HG02763 (cell line): ENCODE measurements at regions not wholly inside any gene's neighbourhood (a gene's known extent, or its start where the extent isn't known, plus 50 kb on each side); places are given as distances from the start of the nearest gene placed in this dataset.

ENCODE experiments used
- ATAC-seq: cut with Tn5 transposase; IDR thresholded peaks from one replicate; pipeline ENCODE4 v1.9.1; 2021; ENCODE audit warnings: mild to moderate bottlenecking, moderate library complexity; ENCODE audit not compliant: unreplicated experiment

DNA sequence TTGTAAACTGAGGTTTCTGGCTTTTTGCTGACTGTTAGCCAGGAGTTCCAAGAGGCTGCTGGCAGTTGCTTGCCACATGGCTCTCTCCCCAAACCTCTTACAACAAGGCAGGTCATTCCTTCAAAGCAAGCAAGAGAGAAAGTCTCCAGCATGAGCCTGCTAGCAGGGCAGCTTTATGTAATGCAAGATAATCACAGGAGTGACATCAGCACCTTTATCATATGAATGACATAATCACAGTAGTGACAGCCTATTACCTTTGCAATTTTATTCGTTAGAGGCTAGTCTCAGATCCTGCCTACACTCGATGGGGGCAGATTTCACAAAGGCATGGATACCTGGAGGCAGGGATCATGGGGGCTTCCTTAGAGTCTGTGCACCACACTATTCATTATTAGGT is 79.5 kb upstream of the KCNJ16 start:
- no peak for ATAC-seq

DNA sequence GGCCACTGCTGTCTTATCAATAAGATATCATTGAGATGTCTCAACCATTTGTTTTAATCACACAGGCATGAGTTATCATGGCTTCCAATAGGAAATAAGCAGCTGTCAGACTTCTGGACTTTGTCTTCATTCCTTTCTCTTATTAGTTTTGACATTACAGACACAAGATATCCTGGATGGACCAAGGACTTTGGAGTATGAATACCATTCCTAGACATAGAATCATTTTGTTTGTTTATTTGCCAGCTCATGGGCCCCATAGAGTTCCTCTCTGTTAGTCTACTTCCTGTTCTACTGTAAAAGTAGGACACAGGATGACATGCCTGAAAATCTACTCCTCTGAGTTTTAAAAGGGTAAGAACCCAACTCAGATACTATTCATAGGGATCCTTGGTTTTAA is 77.7 kb upstream of the KCNJ16 start:
- no peak for ATAC-seq

DNA sequence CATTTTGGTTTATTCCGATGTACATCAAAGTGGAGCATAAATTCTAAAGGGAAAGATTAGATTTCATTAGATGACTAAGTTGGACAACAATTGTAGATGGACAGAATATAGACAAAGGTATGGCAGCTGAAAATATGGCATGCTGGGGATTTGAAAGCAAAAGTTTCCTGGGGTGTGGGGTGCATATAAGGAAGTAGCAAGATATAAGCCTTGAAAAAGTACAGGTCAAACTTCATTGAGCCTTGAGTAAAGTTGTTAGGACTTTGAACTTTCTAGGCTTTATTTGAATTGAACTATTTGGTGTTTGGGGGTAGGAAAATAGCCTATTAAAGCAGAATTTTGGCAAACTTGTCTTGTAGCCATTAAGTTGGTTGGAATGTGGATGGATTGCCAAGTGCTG is 75.8 kb upstream of the KCNJ16 start:
- no peak for ATAC-seq

DNA sequence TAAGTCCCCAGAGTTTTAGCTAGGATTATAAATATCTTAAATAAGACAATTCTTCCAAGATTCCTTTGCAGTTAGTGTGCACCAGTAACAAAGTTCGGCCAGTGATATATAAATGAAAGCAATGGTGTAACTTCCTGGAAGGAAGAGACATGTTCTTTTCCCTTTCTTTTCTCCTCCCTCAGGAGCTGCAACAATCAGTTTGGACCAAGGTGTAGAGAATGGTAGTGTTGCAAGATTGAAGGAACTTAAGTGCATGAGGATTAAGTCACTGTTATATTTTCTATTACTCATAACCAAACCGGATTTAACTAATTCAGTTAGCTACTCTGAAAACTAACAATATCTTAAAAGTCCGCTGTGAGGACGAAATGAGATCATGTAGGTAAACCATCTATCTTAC is 68.9 kb upstream of the KCNJ16 start:
- no peak for ATAC-seq

DNA sequence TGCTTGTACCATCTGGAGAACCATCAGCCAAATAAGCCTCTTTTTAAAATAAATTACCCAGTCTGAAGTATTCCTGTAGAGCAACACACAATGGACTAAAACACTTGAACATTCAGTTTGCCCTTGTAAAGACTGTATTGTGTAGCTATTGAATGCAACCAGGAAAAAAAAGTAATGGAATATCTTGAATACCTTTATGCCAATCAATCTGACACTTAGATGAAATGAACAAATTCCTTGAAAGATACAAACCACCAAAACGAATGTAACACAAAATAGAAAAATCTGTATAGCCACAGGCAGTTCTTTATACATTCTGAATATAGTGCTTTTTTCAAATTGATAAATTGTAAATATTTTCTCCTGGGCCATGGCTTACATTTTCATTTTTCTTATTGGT is 63.3 kb upstream of the KCNJ16 start:
- no peak for ATAC-seq

DNA sequence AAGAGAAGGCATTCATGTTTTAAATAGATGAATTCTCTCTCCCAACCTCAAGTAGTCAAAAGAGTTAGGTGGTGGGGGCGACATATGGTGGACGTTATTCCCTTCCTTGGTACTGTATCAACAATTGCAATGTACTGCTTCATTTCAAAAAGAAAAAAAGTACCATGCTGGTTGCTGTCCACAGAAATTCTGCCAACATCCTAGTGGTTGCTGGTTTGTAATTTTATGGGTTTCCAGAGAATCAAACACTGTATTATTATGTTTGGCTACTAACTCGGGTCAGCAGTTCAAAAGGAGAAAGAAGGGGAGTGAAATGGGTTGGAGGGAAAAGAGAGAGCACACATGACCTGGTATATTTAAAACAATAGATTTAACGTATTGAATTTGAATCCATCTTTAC is 61.1 kb upstream of the KCNJ16 start:
- no peak for ATAC-seq

DNA sequence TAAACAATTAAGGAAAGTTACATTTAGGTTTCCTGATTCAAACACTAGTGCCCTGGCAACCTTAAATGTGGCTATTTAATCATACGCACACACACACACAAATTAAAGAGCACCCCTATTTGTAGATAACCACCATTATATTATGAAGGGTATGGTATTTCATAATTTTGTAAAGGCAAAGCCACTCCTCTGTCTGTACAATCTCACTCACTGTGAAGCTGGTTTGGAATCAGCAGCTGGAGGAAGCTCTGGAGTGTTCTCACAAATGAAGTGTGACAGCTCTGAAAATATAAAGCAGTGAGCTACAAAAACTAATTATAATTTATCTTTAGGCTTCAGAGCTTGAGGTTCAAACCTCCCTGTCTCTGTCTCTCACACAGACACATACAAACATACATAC is 57.9 kb upstream of the KCNJ16 start:
- ATAC-seq: no peak

- no peak for ATAC-seq
Measured at GRCh38 chr17:70017941-70018340, 57.1 kb upstream of the KCNJ16 start.

GRCh38 chr17:70021726-70022125 is 53.3 kb upstream of the KCNJ16 start:
- ATAC-seq: no peak

DNA sequence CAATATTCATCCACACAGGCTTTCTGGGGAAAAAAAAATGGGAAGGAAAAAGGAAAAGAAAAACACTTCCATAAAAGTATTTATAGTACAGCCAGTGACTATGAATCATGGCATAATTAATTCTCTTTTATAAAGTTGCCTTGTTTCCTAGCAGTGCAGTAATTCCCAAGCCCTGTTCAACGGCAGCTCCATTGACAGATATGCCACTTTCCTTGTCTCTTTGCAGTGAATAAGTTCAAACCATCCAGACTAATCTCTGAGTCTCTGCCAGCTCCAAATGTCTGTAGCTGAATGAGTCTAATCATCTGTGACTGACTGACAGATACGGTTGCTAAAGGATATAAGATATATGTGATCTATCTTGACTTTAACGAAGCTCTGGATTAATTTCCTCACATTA is 52.9 kb upstream of the KCNJ16 start:
- no peak for ATAC-seq

DNA sequence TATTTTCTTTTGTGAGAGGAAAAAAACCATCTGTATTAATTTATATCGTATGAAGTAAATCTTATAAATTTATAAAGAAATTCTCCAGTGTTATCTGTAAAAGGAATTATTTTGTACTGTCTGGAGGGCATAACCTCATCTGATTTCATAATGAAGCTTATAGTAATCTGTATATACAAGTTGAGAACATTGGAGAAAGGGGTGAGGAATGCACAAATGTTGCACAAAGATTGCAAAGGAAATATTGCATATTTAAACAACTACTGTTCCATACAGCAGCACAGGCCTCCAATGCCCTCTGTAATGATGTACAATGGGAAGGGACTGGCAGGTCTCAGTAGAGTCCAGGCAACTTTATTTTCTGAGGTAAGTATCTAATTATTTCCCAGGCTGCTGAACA is 50.8 kb upstream of the KCNJ16 start:
- no peak for ATAC-seq
